GM18867 (cell line): ENCODE measurements at regions not wholly inside any gene's neighbourhood (a gene's known extent, or its start where the extent isn't known, plus 50 kb on each side); places are given as distances from the start of the nearest gene placed in this dataset.
"Not testable (repeated sequence)": the region's sequence is repeated elsewhere in the genome, so short reads cannot be mapped to it uniquely, and the experiment has no call there.

ENCODE experiments used
- ATAC-seq: cut with Tn5 transposase; IDR thresholded peaks from one replicate; pipeline ENCODE4 v1.9.1; 2021; ENCODE audit warnings: mild to moderate bottlenecking, moderate library complexity; ENCODE audit not compliant: unreplicated experiment

GRCh38 chr15:98263787-98264186, 303.3 kb downstream of the ARRDC4 start:
- no peak for ATAC-seq

GRCh38 chr15:98266295-98266694, 305.8 kb downstream of the ARRDC4 start:
- no peak for ATAC-seq

GRCh38 chr15:98268163-98268562, 307.7 kb downstream of the ARRDC4 start:
- no peak for ATAC-seq

GRCh38 chr15:98272625-98273024, 312.1 kb downstream of the ARRDC4 start:
- no peak for ATAC-seq

GRCh38 chr15:98276018-98276417, 315.5 kb downstream of the ARRDC4 start:
- no peak for ATAC-seq

GRCh38 chr15:98277602-98278001, 317.1 kb downstream of the ARRDC4 start:
- ATAC-seq: no peak

GRCh38 chr15:98280284-98280975, 319.9 kb downstream of the ARRDC4 start:
- no peak for ATAC-seq

GRCh38 chr15:98281130-98281529, 320.6 kb downstream of the ARRDC4 start:
- ATAC-seq: no peak

- ATAC-seq: no peak
These were observed 322.3 kb downstream of the ARRDC4 start for GRCh38 chr15:98282656-98283332.

GRCh38 chr15:98286200-98286599, 325.7 kb downstream of the ARRDC4 start:
- ATAC-seq: no peak

GRCh38 chr15:98286831-98287230, 326.3 kb downstream of the ARRDC4 start:
- ATAC-seq: no peak

- no peak for ATAC-seq
These were observed 327.6 kb downstream of the ARRDC4 start for GRCh38 chr15:98288091-98288590.

- no peak for ATAC-seq
These were observed 329.2 kb downstream of the ARRDC4 start for GRCh38 chr15:98289747-98290146.

GRCh38 chr15:98292442-98293240, 332.1 kb downstream of the ARRDC4 start:
- ATAC-seq: peak; percentile 75

GRCh38 chr15:98294126-98294525, 333.6 kb downstream of the ARRDC4 start:
- no peak for ATAC-seq

GRCh38 chr15:98295101-98295759, 334.7 kb downstream of the ARRDC4 start:
- ATAC-seq: not testable (repeated sequence)

GRCh38 chr15:98296653-98297052, 336.1 kb downstream of the ARRDC4 start:
- no peak for ATAC-seq

GRCh38 chr15:98304371-98304770, 343.9 kb downstream of the ARRDC4 start:
- ATAC-seq: no peak

GRCh38 chr15:98308117-98308516, 340.2 kb upstream of the IGF1R start:
- no peak for ATAC-seq

- ATAC-seq: peak; percentile 73
These were observed 336.7 kb upstream of the IGF1R start for GRCh38 chr15:98311566-98312188.

GRCh38 chr15:98312913-98313312, 335.4 kb upstream of the IGF1R start:
- no peak for ATAC-seq
